HCT116 (cell line): ENCODE measurements at regions not wholly inside any gene's neighbourhood (a gene's known extent, or its start where the extent isn't known, plus 50 kb on each side); places are given as distances from the start of the nearest gene placed in this dataset.

Experiments
- ATAC-seq: fragments of 200-7000 bp; cut with Tn5 transposase; 2 replicates; pipeline ENCODE4 v1.9.1; 2020; ENCODE audit warnings: mild to moderate bottlenecking, moderate library complexity
- BruUV-seq: library from RNA; stranded (reverse); fragments of 400-500 nt; replicated peaks from 2 replicates; lab custom pipeline; 2021; lab: Mats Ljungman, UMichigan
- CTCF ChIA-PET: fragments of 300-600 bp; sonication (Branson Sonifier 250); formaldehyde crosslinking; loops from one replicate; lab custom pipeline; 2021; ENCODE audit warnings: antibody characterized with exemption; lab: Charles Lee
- POLR2A ChIA-PET: fragments of 300-600, 350-600 bp; sonication (Branson Sonifier 250); formaldehyde crosslinking; loops from one replicate; lab custom pipeline; 2021; ENCODE audit warnings: antibody characterized with exemption; lab: Charles Lee
- RAD21 ChIA-PET, 2 experiments: fragments of 300-600 bp; sonication (Branson Sonifier 250); formaldehyde crosslinking; loops; one replicate each; lab custom pipeline; 2023; ENCODE audit warnings: low total read pairs in 2 of 2; ENCODE audit not compliant: uncharacterized antibody in 2 of 2, unreplicated experiment in 2 of 2, low non-redundant PET in 1 of 2; lab: Charles Lee
- DNase-seq: peaks from one replicate; pipeline ENCODE4 v3.0.0-alpha.2; 2010; ENCODE audit warnings: low read depth, low spot score
- H2AFZ ChIP-seq: fragments of 200-600 bp; shearing (Covaris generic), sonication (generic); 2 replicates; pipeline ENCODE4 v1.6.1; 2017; ENCODE audit warnings: low read depth, mixed run types, mixed read lengths, antibody characterized with exemption, low read length; ENCODE audit not compliant: poor library complexity, severe bottlenecking
- H3K27ac ChIP-seq: 2 replicates; pipeline ENCODE4 v1.5.1; 2012; ENCODE audit warnings: low read depth, low read length
- H3K27me3 ChIP-seq: fragments of 200-600 bp; sonication (generic); 2 replicates; pipeline ENCODE4 v1.6.1; 2016; ENCODE audit warnings: mixed run types, low read length, mixed read lengths; ENCODE audit not compliant: insufficient read depth
- H3K36me3 ChIP-seq, 2 experiments: fragments of 200-500 bp in 1 of 2; fragments of 200-600 bp in 1 of 2; sonication (Bioruptor generic) in 1 of 2; sonication (generic) in 1 of 2; 2 replicates each; pipeline versions ENCODE4 v1.5.1 to v1.6.1; 2014 to 2016; ENCODE audit warnings: low read length in 2 of 2, inconsistent platforms in 1 of 2, mixed read lengths in 1 of 2, mixed run types in 1 of 2; ENCODE audit not compliant: insufficient read depth in 2 of 2, control insufficient read depth in 1 of 2
- H3K4me1 ChIP-seq, 2 experiments: fragments of 200-600 bp in 1 of 2; sonication (generic) in 1 of 2; 2 replicates each; pipeline versions ENCODE4 v1.5.1 to v1.6.1; 2012 to 2017; ENCODE audit warnings: low read length in 2 of 2, inconsistent platforms in 1 of 2, mild to moderate bottlenecking in 1 of 2, mixed read lengths in 1 of 2, mixed run types in 1 of 2, moderate library complexity in 1 of 2; ENCODE audit not compliant: insufficient read depth in 2 of 2, control insufficient read depth in 1 of 2
- H3K4me2 ChIP-seq: fragments of 200-600 bp; sonication (generic); 2 replicates; pipeline ENCODE4 v1.6.1; 2017; ENCODE audit warnings: mixed run types, low read length, mixed read lengths
- H3K4me3 ChIP-seq, 2 experiments: fragments of 200-600 bp in 1 of 2; sonication (generic) in 1 of 2; replicated peaks in 1 of 2; 2 replicates each; pipeline ENCODE4 v1.5.1; 2011 to 2016; ENCODE audit warnings: low read length in 2 of 2, control low read depth in 1 of 2, low read depth in 1 of 2, mild to moderate bottlenecking in 1 of 2, mixed read lengths in 1 of 2, mixed run types in 1 of 2
- H3K79me2 ChIP-seq: fragments of 200-600 bp; sonication (generic); 2 replicates; pipeline ENCODE4 v1.6.1; 2017; ENCODE audit warnings: mild to moderate bottlenecking, mixed run types, low read length, moderate library complexity, mixed read lengths; ENCODE audit not compliant: insufficient read depth
- H3K9ac ChIP-seq: fragments of 200-600 bp; sonication (generic); 2 replicates; pipeline ENCODE4 v1.6.1; 2016; ENCODE audit warnings: low read length, mixed read lengths
- H3K9me2 ChIP-seq: fragments of 200-600 bp; sonication (generic), shearing (Covaris generic); 2 replicates; pipeline ENCODE4 v1.6.1; 2017; ENCODE audit warnings: mixed run types, mild to moderate bottlenecking, moderate library complexity; ENCODE audit not compliant: insufficient read depth
- H3K9me3 ChIP-seq, 2 experiments: fragments of 200-500 bp in 1 of 2; fragments of 200-600 bp in 1 of 2; sonication (Bioruptor generic) in 1 of 2; sonication (generic) in 1 of 2; 2 replicates each; pipeline ENCODE4 v1.6.1; 2014 to 2017; ENCODE audit warnings: low read length in 2 of 2, mixed read lengths in 2 of 2, inconsistent platforms in 1 of 2, low read depth in 1 of 2, mild to moderate bottlenecking in 1 of 2, mixed run types in 1 of 2, moderate library complexity in 1 of 2; ENCODE audit not compliant: control insufficient read depth in 1 of 2, insufficient read depth in 1 of 2
- H4K20me1 ChIP-seq: fragments of 200-600 bp; sonication (generic), shearing (Covaris generic); 2 replicates; pipeline ENCODE4 v1.6.1; 2017; ENCODE audit warnings: mixed run types, mild to moderate bottlenecking, moderate library complexity; ENCODE audit not compliant: insufficient read depth
- CBX3 ChIP-seq: IDR thresholded peaks from 2 replicates; pipeline ENCODE4 v1.6.1; 2012; ENCODE audit warnings: low read depth
- CEBPB ChIP-seq: IDR thresholded peaks from 2 replicates; pipeline ENCODE4 v1.6.1; 2012; ENCODE audit warnings: low read depth
- EGR1 ChIP-seq: IDR thresholded peaks from 2 replicates; pipeline ENCODE4 v1.6.1; 2012; ENCODE audit warnings: low read depth
- FOSL1 ChIP-seq: IDR thresholded peaks from 2 replicates; pipeline ENCODE4 v1.6.1; 2012; ENCODE audit warnings: low read depth
- JUND ChIP-seq: IDR thresholded peaks from 2 replicates; pipeline ENCODE4 v1.6.1; 2012
- POLR2AphosphoS5 ChIP-seq: IDR thresholded peaks from 2 replicates; pipeline ENCODE4 v1.6.1; 2011; ENCODE audit warnings: mild to moderate bottlenecking, low read depth, low read length, moderate library complexity
- RAD21 ChIP-seq: IDR thresholded peaks from 2 replicates; pipeline ENCODE4 v1.6.1; 2012; ENCODE audit warnings: low read depth, mild to moderate bottlenecking
- SRF ChIP-seq: IDR thresholded peaks from 2 replicates; pipeline ENCODE4 v1.6.1; 2012; ENCODE audit warnings: low read depth
- YY1 ChIP-seq: IDR thresholded peaks from 2 replicates; pipeline ENCODE4 v1.6.1; 2011; ENCODE audit warnings: low read length, low read depth, moderate library complexity, mild to moderate bottlenecking; ENCODE audit not compliant: insufficient replicate concordance; ENCODE audit errors: extremely low read depth
- ZNF274 ChIP-seq: fragments of 200-500 bp; sonication (Bioruptor generic); IDR thresholded peaks from 2 replicates; pipeline ENCODE4 v1.6.1; 2014; ENCODE audit warnings: mild to moderate bottlenecking, low read depth, low read length, inconsistent platforms
- intact Hi-C: fragments of 100-400 bp; cut with micrococcal nuclease; formaldehyde crosslinking; loops from 2 replicates; pipeline ENCODE4 v1.10.0; 2022
- TF ChIP-seq, protein P1 (sequence below): IDR thresholded peaks from 2 replicates; pipeline ENCODE4 v1.6.1; 2011; ENCODE audit warnings: mild to moderate bottlenecking, low read length, moderate library complexity; ENCODE audit not compliant: insufficient replicate concordance; ENCODE audit errors: extremely low read depth
- TF ChIP-seq, protein P2 (sequence below): IDR thresholded peaks from 2 replicates; pipeline ENCODE4 v1.6.1; 2012; ENCODE audit warnings: low read depth

DNA sequence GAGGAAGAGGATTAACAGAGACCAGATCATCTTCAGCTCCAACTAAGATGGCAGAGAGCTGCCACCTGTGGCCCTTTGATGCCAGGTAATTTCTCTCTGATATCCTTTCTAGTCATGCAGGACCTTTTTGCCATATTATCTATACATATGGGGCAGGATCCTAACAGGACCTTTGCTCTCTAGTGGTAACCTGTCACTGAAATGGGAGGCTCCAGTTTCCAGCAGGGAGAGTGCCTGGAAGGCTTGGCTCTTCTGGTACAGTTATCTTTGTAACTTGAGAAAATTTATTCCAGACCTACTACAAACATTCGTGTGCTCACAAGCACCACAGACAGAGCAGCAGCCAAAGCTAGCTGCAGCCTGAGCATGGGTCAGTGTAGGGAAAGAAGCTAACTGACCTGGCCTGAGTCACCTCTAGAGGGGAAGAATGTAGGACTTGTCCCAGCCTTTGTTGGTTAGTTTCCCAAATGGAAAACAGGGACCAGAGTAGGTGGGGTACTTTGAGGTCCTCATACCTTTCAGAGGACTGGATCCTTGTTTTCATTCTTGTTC lies 86.5 kb upstream of the MACF1 start:
- DNase-seq = no peak
- Histone ChIP-seq H3K9ac (no peak overlapping the region; the same call in 1 of the 2 replicates), H3K9me3 (no peaks in the 10 kb centered on the region), H3K27ac (peak overlapping the region; percentile 43; the same call in 1 of the 2 replicates), H4K20me1 (no peaks in the 10 kb centered on the region; the same call in 1 of the 2 replicates), H3K36me3 (no peaks in the 10 kb centered on the region), H2AFZ (no peak overlapping the region), H3K9me2 (no peaks in the 10 kb centered on the region), H3K4me2 (peak overlapping the region; percentile 63), H3K4me3 (peak overlapping the region in 1 of 2 experiments; percentile 4; a peak in 1 of 4 replicates), H3K27me3 (no peaks in the 10 kb centered on the region), H3K4me1 (peaks cover 47 to 48% of the 10 kb centered on the region in 2 experiments), H3K79me2 (peaks cover 32% of the 10 kb centered on the region)
- ATAC-seq = no peak
- no TSS peak for BruUV-seq
- ChIA-PET CTCF (interaction anchor here (1.5 to 1.9 kb wide), 3 partner anchors 15 to 74 kb away, joined by 3 to 9 read pairs (median 7); no protein-coding TSS in a partner anchor), POLR2A (no interaction called here), RAD21 (interaction anchor here in 1 of 2 experiments (0.6 kb wide), 1 partner anchor 129 kb away, joined by 4 read pairs; no protein-coding TSS in a partner anchor)
- intact Hi-C loops = loop anchor here (5.0 kb wide), 1 partner anchor 74 kb away; no protein-coding TSS in a partner anchor
- TF ChIP-seq RAD21 (no peak), ZNF274 (no peak), EGR1 (no peak), FOSL1 (no peak), SRF (no peak), JUND (no peak), CBX3 (no peak), CEBPB (no peak), YY1 (no peak), POLR2AphosphoS5 (no peak)
- TF ChIP-seq, protein P1, sequence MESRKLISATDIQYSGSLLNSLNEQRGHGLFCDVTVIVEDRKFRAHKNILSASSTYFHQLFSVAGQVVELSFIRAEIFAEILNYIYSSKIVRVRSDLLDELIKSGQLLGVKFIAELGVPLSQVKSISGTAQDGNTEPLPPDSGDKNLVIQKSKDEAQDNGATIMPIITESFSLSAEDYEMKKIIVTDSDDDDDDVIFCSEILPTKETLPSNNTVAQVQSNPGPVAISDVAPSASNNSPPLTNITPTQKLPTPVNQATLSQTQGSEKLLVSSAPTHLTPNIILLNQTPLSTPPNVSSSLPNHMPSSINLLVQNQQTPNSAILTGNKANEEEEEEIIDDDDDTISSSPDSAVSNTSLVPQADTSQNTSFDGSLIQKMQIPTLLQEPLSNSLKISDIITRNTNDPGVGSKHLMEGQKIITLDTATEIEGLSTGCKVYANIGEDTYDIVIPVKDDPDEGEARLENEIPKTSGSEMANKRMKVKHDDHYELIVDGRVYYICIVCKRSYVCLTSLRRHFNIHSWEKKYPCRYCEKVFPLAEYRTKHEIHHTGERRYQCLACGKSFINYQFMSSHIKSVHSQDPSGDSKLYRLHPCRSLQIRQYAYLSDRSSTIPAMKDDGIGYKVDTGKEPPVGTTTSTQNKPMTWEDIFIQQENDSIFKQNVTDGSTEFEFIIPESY = no peak
- TF ChIP-seq, protein P2, sequence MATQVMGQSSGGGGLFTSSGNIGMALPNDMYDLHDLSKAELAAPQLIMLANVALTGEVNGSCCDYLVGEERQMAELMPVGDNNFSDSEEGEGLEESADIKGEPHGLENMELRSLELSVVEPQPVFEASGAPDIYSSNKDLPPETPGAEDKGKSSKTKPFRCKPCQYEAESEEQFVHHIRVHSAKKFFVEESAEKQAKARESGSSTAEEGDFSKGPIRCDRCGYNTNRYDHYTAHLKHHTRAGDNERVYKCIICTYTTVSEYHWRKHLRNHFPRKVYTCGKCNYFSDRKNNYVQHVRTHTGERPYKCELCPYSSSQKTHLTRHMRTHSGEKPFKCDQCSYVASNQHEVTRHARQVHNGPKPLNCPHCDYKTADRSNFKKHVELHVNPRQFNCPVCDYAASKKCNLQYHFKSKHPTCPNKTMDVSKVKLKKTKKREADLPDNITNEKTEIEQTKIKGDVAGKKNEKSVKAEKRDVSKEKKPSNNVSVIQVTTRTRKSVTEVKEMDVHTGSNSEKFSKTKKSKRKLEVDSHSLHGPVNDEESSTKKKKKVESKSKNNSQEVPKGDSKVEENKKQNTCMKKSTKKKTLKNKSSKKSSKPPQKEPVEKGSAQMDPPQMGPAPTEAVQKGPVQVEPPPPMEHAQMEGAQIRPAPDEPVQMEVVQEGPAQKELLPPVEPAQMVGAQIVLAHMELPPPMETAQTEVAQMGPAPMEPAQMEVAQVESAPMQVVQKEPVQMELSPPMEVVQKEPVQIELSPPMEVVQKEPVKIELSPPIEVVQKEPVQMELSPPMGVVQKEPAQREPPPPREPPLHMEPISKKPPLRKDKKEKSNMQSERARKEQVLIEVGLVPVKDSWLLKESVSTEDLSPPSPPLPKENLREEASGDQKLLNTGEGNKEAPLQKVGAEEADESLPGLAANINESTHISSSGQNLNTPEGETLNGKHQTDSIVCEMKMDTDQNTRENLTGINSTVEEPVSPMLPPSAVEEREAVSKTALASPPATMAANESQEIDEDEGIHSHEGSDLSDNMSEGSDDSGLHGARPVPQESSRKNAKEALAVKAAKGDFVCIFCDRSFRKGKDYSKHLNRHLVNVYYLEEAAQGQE = no peak
